ENCODE measurements at regions not wholly inside any gene's neighbourhood (a gene's known extent, or its start where the extent isn't known, plus 50 kb on each side); places are given as distances from the start of the nearest gene placed in this dataset.

DNA sequence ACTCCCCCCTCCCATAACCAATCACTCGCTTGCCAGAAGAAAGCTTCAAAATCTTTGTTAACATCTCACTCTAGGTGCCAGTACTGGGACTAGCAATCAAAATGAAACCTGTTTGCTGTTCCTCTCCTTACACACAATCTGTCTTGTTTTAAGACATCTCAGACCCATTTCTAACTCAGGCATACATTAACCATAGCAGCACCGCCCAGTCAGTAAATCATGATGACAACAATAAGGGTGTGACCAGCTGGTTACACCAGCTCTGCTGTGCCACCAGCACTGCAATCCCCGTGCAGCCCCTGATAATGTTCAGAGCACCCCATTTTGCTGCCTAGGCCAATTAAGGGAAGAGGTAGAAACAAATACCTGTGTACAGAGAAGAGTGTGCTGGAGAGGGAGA lies 185.2 kb upstream of the TAB2 start:
- ChIA-PET POLR2A (interaction anchor here (0.6 to 1.2 kb wide), 3 partner anchors 17 to 593 kb away, joined by 3 to 4 read pairs (median 4); no protein-coding TSS in a partner anchor), CTCF (ENCODE audit: unreplicated experiment) (no interaction called here)
- intact Hi-C loops (cut with micrococcal nuclease; ENCODE audit: unreplicated experiment), result no loop called here
- H2AFZ ChIP-seq (ENCODE audit: low read length), result no peak overlapping the region
- DNase-seq (ENCODE audit: low spot score), result no peak
- TF ChIP-seq, protein P1, sequence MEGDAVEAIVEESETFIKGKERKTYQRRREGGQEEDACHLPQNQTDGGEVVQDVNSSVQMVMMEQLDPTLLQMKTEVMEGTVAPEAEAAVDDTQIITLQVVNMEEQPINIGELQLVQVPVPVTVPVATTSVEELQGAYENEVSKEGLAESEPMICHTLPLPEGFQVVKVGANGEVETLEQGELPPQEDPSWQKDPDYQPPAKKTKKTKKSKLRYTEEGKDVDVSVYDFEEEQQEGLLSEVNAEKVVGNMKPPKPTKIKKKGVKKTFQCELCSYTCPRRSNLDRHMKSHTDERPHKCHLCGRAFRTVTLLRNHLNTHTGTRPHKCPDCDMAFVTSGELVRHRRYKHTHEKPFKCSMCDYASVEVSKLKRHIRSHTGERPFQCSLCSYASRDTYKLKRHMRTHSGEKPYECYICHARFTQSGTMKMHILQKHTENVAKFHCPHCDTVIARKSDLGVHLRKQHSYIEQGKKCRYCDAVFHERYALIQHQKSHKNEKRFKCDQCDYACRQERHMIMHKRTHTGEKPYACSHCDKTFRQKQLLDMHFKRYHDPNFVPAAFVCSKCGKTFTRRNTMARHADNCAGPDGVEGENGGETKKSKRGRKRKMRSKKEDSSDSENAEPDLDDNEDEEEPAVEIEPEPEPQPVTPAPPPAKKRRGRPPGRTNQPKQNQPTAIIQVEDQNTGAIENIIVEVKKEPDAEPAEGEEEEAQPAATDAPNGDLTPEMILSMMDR (conservative IDR thresholded peaks at IDR 0.05; ENCODE audit: low read length), result no peak
- no peak for TF ChIP-seq EZH2phosphoT487 (IDR thresholded peaks at IDR 0.05; ENCODE audit: borderline replicate concordance, low read depth, low read length)
- no peaks in the 10 kb centered on the region for H4K20me1 ChIP-seq (ENCODE audit: insufficient read depth, low read length)
- H3K9me2 ChIP-seq (ENCODE audit: insufficient read depth, low read length), result no peaks in the 10 kb centered on the region
- no TSS peak for BruUV-seq (replicated peaks)
- H3K36me3 ChIP-seq (ENCODE audit: insufficient read depth, low read length), result no peaks in the 10 kb centered on the region
- H3K79me2 ChIP-seq (ENCODE audit: insufficient read depth, low read depth, low read length), result no peaks in the 10 kb centered on the region
- H3K4me3 ChIP-seq (ENCODE audit: low read depth, low read length, poor library complexity, severe bottlenecking), result no peak overlapping the region
- H3K4me2 ChIP-seq (ENCODE audit: low read length), result no peak overlapping the region
- no peaks in the 10 kb centered on the region for H3K4me1 ChIP-seq (ENCODE audit: insufficient read depth, low read length, poor library complexity, severe bottlenecking)
- H3K27ac ChIP-seq (ENCODE audit: low read depth, low read length, poor library complexity, severe bottlenecking), result no peak overlapping the region
- no peaks in the 10 kb centered on the region for H3K9me3 ChIP-seq (ENCODE audit: low read length)

DNA sequence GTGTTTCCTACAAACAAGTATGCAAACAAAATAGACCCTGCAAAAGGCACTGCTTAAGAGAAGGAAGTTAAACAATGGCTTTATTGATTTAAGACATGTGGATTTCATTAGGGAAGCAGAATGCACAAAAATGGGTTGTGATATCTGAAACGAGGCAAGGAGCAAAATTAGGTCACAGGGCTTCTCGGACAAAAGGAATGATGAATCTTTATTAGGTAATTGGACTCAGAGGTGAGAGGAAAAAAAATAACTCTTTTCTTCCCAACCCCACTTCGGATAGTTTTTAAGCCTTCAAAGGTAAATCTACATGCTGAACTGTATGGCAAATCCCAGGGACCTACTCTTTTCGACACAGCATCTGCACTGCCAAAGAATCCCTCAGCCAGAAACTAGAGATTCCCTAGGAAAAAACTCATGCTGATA lies 183.0 kb upstream of the TAB2 start:
- no peaks in the 10 kb centered on the region for H3K79me2 ChIP-seq (ENCODE audit: insufficient read depth, low read depth, low read length)
- H3K36me3 ChIP-seq (ENCODE audit: insufficient read depth, low read length), result no peaks in the 10 kb centered on the region
- ChIA-PET POLR2A (no interaction called here), CTCF (ENCODE audit: unreplicated experiment) (no interaction called here)
- no peak overlapping the region for H3K4me3 ChIP-seq (ENCODE audit: low read depth, low read length, poor library complexity, severe bottlenecking)
- intact Hi-C loops (cut with micrococcal nuclease; ENCODE audit: unreplicated experiment), result no loop called here
- H2AFZ ChIP-seq (ENCODE audit: low read length), result no peak overlapping the region
- H3K4me1 ChIP-seq (ENCODE audit: insufficient read depth, low read length, poor library complexity, severe bottlenecking), result no peaks in the 10 kb centered on the region
- no TSS peak for BruUV-seq (replicated peaks)
- H4K20me1 ChIP-seq (ENCODE audit: insufficient read depth, low read length), result no peaks in the 10 kb centered on the region
- no peaks in the 10 kb centered on the region for H3K9me2 ChIP-seq (ENCODE audit: insufficient read depth, low read length)
- H3K27ac ChIP-seq (ENCODE audit: low read depth, low read length, poor library complexity, severe bottlenecking), result no peak overlapping the region
- no peaks in the 10 kb centered on the region for H3K9me3 ChIP-seq (ENCODE audit: low read length)
- no peak for DNase-seq (ENCODE audit: low spot score)
- H3K4me2 ChIP-seq (ENCODE audit: low read length), result no peak overlapping the region
- TF ChIP-seq, protein P1 (conservative IDR thresholded peaks at IDR 0.05; ENCODE audit: low read length), result no peak
- no peak for TF ChIP-seq EZH2phosphoT487 (IDR thresholded peaks at IDR 0.05; ENCODE audit: borderline replicate concordance, low read depth, low read length)

DNA sequence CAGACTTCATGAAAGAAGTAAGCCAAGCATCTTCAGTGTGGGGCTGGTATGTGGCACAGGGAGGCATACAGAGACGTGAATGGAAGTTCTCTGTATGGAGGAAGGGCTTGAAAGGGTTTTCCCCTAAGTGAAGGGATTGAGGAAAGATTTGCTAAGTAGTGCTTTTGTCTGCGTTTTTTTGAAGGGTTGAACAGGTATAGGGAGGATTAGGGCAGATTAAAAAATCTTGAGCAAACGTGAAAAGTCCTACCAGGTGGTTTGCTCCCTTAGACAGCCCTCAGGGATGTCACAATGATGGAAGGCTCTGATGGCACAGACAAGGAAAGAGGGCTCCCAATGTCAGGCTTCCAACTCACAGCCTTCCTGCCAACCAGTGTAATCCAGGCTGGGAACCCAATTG lies 181.7 kb upstream of the TAB2 start:
- Histone ChIP-seq H3K4me2 (ENCODE audit: low read length) (no peak overlapping the region), H2AFZ (ENCODE audit: low read length) (no peak overlapping the region), H3K36me3 (ENCODE audit: insufficient read depth, low read length) (no peaks in the 10 kb centered on the region), H3K4me3 (ENCODE audit: low read depth, low read length, poor library complexity, severe bottlenecking) (no peak overlapping the region), H3K9me3 (ENCODE audit: low read length) (no peaks in the 10 kb centered on the region), H3K27ac (ENCODE audit: low read depth, low read length, poor library complexity, severe bottlenecking) (no peak overlapping the region), H3K9me2 (ENCODE audit: insufficient read depth, low read length) (no peaks in the 10 kb centered on the region), H3K4me1 (ENCODE audit: insufficient read depth, low read length, poor library complexity, severe bottlenecking) (no peaks in the 10 kb centered on the region), H4K20me1 (ENCODE audit: insufficient read depth, low read length) (no peaks in the 10 kb centered on the region), H3K79me2 (ENCODE audit: insufficient read depth, low read depth, low read length) (no peaks in the 10 kb centered on the region)
- no peak for DNase-seq (ENCODE audit: low spot score)
- ChIA-PET POLR2A (no interaction called here), CTCF (ENCODE audit: unreplicated experiment) (no interaction called here)
- TF ChIP-seq, protein P1 (conservative IDR thresholded peaks at IDR 0.05; ENCODE audit: low read length), result no peak
- no peak for TF ChIP-seq EZH2phosphoT487 (IDR thresholded peaks at IDR 0.05; ENCODE audit: borderline replicate concordance, low read depth, low read length)
- no TSS peak for BruUV-seq (replicated peaks)
- intact Hi-C loops (cut with micrococcal nuclease; ENCODE audit: unreplicated experiment), result no loop called here

Data from OCI-LY7 (cell line).